Parathyroid adenoma (tissue), 2 donors: ENCODE measurements at regions not wholly inside any gene's neighbourhood (a gene's known extent, or its start where the extent isn't known, plus 50 kb on each side); places are given as distances from the start of the nearest gene placed in this dataset.

ENCODE experiments used
- H2AFZ ChIP-seq: fragments of 300-600 bp; sonication (generic); one replicate; pipeline ENCODE4 v1.7.0; 2017; ENCODE audit warnings: antibody characterized with exemption, mild to moderate bottlenecking
- H3K27ac ChIP-seq: fragments of 300-600 bp; sonication (generic); one replicate; pipeline ENCODE4 v1.7.0; 2017
- H3K27me3 ChIP-seq: fragments of 300-600 bp; sonication (generic); one replicate; pipeline ENCODE4 v1.7.0; 2017; ENCODE audit warnings: low read length; ENCODE audit not compliant: control insufficient read depth, insufficient read depth
- H3K36me3 ChIP-seq: fragments of 300-600 bp; sonication (generic); one replicate; pipeline ENCODE4 v1.7.0; 2017; ENCODE audit warnings: low read length; ENCODE audit not compliant: control insufficient read depth, insufficient read depth
- H3K4me1 ChIP-seq: fragments of 300-600 bp; sonication (generic); one replicate; pipeline ENCODE4 v1.7.0; 2017; ENCODE audit warnings: control low read depth
- H3K4me2 ChIP-seq: fragments of 300-600 bp; sonication (generic); one replicate; pipeline ENCODE4 v1.7.0; 2017; ENCODE audit warnings: low read length
- H3K4me3 ChIP-seq: fragments of 300-600 bp; sonication (generic); one replicate; pipeline ENCODE4 v1.7.0; 2017; ENCODE audit warnings: low read depth, low read length
- H3K79me2 ChIP-seq: fragments of 300-600 bp; sonication (generic); one replicate; pipeline ENCODE4 v1.7.0; 2017; ENCODE audit warnings: control low read depth
- H3K9ac ChIP-seq: fragments of 300-600 bp; sonication (generic); one replicate; pipeline ENCODE4 v1.7.0; 2017; ENCODE audit warnings: mild to moderate bottlenecking
- H3K9me3 ChIP-seq: fragments of 300-600 bp; sonication (generic); one replicate; pipeline ENCODE4 v1.7.0; 2017; ENCODE audit warnings: low read length; ENCODE audit not compliant: control insufficient read depth
- TF ChIP-seq, protein P1 (sequence below): fragments of 300-600 bp; sonication (generic); IDR thresholded peaks from one replicate; pipeline ENCODE4 v1.7.0; 2017; ENCODE audit warnings: antibody characterized with exemption, mild to moderate bottlenecking
- donor health status: primary hyperparathyroidism.

DNA sequence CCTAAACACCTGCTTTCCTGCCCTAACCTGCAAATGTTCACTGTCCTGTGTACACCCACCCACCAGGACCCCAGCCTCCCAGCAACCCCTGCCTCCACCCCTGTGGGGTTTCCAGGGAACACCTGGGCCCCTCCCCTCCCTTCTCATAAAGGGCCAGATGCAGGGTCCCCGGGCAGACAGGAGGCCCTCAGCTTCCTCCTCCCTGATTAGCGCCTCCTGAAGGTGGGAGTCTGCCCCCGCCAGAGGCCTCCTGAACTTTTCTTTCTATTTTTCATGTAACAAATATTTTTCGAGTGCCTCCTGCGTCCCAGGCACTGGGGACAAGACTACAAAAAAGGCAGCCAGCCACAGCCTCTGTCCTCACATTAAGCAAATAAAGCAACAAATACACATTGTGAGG lies 135.4 kb upstream of the LINGO1 start:
- TF ChIP-seq, protein P1, sequence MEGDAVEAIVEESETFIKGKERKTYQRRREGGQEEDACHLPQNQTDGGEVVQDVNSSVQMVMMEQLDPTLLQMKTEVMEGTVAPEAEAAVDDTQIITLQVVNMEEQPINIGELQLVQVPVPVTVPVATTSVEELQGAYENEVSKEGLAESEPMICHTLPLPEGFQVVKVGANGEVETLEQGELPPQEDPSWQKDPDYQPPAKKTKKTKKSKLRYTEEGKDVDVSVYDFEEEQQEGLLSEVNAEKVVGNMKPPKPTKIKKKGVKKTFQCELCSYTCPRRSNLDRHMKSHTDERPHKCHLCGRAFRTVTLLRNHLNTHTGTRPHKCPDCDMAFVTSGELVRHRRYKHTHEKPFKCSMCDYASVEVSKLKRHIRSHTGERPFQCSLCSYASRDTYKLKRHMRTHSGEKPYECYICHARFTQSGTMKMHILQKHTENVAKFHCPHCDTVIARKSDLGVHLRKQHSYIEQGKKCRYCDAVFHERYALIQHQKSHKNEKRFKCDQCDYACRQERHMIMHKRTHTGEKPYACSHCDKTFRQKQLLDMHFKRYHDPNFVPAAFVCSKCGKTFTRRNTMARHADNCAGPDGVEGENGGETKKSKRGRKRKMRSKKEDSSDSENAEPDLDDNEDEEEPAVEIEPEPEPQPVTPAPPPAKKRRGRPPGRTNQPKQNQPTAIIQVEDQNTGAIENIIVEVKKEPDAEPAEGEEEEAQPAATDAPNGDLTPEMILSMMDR, result no peak
- H3K9me3 ChIP-seq, result no peaks in the 10 kb centered on the region

DNA sequence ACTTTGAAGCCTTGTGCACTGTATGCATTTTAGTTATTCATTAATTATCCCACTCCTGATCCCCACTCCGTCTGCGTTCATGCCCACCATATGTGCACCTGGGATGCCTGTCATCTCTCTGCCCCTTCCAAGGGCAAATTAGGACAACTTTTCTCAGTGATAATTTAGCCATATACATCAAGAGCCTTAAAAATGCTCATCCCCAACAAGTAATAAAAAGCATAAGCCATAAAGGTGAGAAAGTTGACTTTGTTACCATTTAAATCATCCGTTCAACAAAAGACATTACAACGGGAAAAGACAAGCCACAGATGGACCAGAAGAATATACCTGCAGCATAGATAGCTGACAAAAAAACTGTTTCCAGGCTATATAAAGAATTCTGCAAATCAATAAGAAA lies 131.4 kb upstream of the LINGO1 start:
- no peaks in the 10 kb centered on the region for H3K27me3 ChIP-seq
- H3K4me3 ChIP-seq, result no peak overlapping the region
- no peak overlapping the region for H3K4me2 ChIP-seq
- H3K4me1 ChIP-seq, result no peaks in the 10 kb centered on the region
- no peaks in the 10 kb centered on the region for H3K9me3 ChIP-seq
- H3K27ac ChIP-seq, result no peak overlapping the region
- H3K79me2 ChIP-seq, result no peaks in the 10 kb centered on the region
- TF ChIP-seq, protein P1, result no peak
- H2AFZ ChIP-seq, result no peak overlapping the region
- no peaks in the 10 kb centered on the region for H3K36me3 ChIP-seq
- H3K9ac ChIP-seq, result no peak overlapping the region

More for the DNA sequence above, 135.4 kb upstream of the LINGO1 start:
- Histone ChIP-seq H3K4me2 (no peak overlapping the region), H3K9ac (no peak overlapping the region), H3K27ac (no peak overlapping the region), H3K4me3 (no peak overlapping the region), H3K27me3 (no peaks in the 10 kb centered on the region), H3K36me3 (no peaks in the 10 kb centered on the region), H3K79me2 (no peaks in the 10 kb centered on the region), H2AFZ (no peak overlapping the region), H3K4me1 (no peaks in the 10 kb centered on the region)

DNA sequence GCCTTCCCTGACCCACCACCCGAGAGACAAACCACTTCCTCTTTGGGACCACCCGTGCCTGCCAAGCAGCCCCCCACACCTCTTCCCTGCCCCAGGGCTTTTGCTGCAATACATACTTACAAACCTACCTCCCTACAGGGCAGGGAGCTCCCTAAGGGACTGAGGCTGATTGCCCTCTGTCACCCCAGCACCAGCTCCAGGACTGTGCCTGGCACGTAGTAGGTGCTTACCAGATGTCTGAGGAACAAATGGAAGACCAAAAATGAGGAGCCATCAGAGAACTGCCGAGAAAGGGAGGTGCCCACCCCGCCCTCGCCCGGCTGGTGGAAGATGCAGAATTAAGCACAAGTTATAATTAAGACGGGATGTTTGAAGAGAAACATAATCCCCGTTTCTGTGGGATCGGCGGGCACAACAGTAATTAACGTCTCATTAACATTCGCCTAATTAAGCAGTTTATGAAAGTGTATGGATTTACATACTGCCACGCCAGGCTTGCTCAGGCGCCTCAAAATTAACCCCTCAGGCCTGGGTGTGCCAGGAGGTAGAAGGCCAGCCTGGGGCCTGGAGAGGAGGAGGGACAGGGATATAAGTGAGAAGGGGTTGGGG lies 130.1 kb upstream of the LINGO1 start:
- TF ChIP-seq, protein P1, result no peak
- Histone ChIP-seq H3K79me2 (no peaks in the 10 kb centered on the region), H3K4me2 (no peak overlapping the region), H3K4me1 (no peaks in the 10 kb centered on the region), H3K4me3 (no peak overlapping the region), H3K27ac (no peak overlapping the region), H3K9me3 (no peaks in the 10 kb centered on the region), H3K9ac (no peak overlapping the region), H3K36me3 (no peaks in the 10 kb centered on the region), H3K27me3 (no peaks in the 10 kb centered on the region), H2AFZ (no peak overlapping the region)

DNA sequence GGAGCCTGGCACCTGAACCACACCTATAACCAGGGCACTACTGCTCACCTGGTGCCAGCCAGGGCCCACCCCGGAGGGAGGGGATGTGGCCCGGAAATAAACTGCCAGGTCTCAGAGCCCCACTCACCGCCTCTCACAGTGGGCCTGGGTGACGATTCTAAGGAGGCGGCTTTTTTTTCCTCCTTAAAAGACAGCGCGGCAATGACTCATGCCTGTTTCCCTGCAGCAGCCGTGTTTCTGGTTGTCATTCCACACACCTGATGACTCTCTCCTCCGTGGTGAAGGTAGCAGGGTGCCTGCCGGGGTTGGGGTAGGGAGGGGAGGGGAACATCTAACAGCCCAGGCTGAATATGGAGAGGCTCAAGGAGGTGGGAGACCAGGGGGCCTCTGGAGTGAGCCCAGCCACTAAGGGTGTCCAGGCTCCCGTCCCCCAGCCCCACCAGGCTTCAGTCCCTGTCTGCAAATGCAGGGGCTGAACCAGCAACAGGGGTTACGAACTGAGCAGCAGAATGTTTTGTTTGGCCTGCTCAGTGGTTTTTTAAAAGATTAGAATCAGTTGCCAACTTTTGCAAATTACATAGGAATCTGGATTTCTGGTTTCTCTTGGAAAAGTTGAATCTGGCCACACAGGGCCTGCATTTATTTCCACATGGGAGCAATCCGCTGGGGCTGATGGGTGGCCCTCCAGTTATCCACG lies 127.3 kb upstream of the LINGO1 start:
- H3K27me3 ChIP-seq, result no peaks in the 10 kb centered on the region
- no peaks in the 10 kb centered on the region for H3K36me3 ChIP-seq
- TF ChIP-seq, protein P1, result no peak

DNA sequence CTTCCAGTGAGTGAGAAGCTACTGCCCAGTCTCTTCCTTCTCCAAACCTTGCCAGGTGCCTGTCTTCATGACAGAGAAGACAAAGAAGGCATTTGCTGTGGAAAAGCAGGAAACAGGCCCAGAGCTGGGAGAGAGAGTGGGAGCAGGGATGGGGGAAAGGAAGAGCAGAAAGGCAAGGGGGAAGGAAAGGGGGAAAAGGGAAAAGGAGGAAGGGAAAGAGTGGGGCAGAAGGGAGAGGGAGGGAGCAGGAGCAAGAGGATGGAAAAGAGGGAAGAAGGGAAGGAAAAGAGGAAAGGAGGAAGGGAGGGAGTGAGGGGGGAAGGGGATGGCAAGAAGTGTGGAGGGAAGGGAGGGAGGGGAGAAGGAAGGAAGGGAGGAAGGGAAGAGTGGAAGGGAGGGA lies 121.2 kb upstream of the LINGO1 start:
- no peaks in the 10 kb centered on the region for H3K27me3 ChIP-seq
- TF ChIP-seq, protein P1, result no peak
- H2AFZ ChIP-seq, result no peak overlapping the region
- no peaks in the 10 kb centered on the region for H3K9me3 ChIP-seq
- H3K79me2 ChIP-seq, result no peaks in the 10 kb centered on the region
- H3K27ac ChIP-seq, result no peak overlapping the region
- H3K9ac ChIP-seq, result no peak overlapping the region
- H3K4me2 ChIP-seq, result no peak overlapping the region
- H3K4me1 ChIP-seq, result no peaks in the 10 kb centered on the region
- H3K4me3 ChIP-seq, result no peak overlapping the region
- no peaks in the 10 kb centered on the region for H3K36me3 ChIP-seq

More for the DNA sequence above, 127.3 kb upstream of the LINGO1 start:
- no peaks in the 10 kb centered on the region for H3K9me3 ChIP-seq
- H3K27ac ChIP-seq, result no peak overlapping the region
- no peak overlapping the region for H3K4me3 ChIP-seq
- H2AFZ ChIP-seq, result no peak overlapping the region
- H3K4me1 ChIP-seq, result no peaks in the 10 kb centered on the region
- no peak overlapping the region for H3K4me2 ChIP-seq
- no peaks in the 10 kb centered on the region for H3K79me2 ChIP-seq
- no peak overlapping the region for H3K9ac ChIP-seq
